ENCODE measurements at regions not wholly inside any gene's neighbourhood (a gene's known extent, or its start where the extent isn't known, plus 50 kb on each side); places are given as distances from the start of the nearest gene placed in this dataset.

GRCh38 chr15:96959501-96959900 lies 629.0 kb downstream of the NR2F2 start:
- intact Hi-C loops (cut with DNase I): no loop called here
- TF ChIP-seq CTCF (IDR thresholded peaks at IDR 0.05): no peak
- no peak for DNase-seq
- Histone ChIP-seq H3K27ac (no peak overlapping the region), H3K36me3 (no peaks in the 10 kb centered on the region), H3K9me3 (no peaks in the 10 kb centered on the region), H3K4me1 (no peaks in the 10 kb centered on the region), H3K27me3 (ENCODE audit: low read depth) (no peaks in the 10 kb centered on the region), H3K4me3 (no peak overlapping the region)
- ATAC-seq: no peak

GRCh38 chr15:96960711-96961480 lies 630.4 kb downstream of the NR2F2 start:
- Histone ChIP-seq H3K27ac (no peak overlapping the region), H3K9me3 (no peaks in the 10 kb centered on the region), H3K4me1 (no peaks in the 10 kb centered on the region), H3K27me3 (ENCODE audit: low read depth) (no peaks in the 10 kb centered on the region), H3K36me3 (no peaks in the 10 kb centered on the region), H3K4me3 (no peak overlapping the region)
- ATAC-seq: no peak
- intact Hi-C loops (cut with DNase I): no loop called here
- DNase-seq: no peak
- TF ChIP-seq CTCF (IDR thresholded peaks at IDR 0.05): no peak

GRCh38 chr15:96966554-96966953 lies 636.1 kb downstream of the NR2F2 start:
- Histone ChIP-seq H3K4me1 (no peaks in the 10 kb centered on the region), H3K4me3 (no peak overlapping the region), H3K36me3 (no peaks in the 10 kb centered on the region), H3K9me3 (no peaks in the 10 kb centered on the region), H3K27me3 (ENCODE audit: low read depth) (no peaks in the 10 kb centered on the region), H3K27ac (no peak overlapping the region)
- TF ChIP-seq CTCF (IDR thresholded peaks at IDR 0.05): no peak
- no peak for ATAC-seq
- DNase-seq: no peak
- intact Hi-C loops (cut with DNase I): no loop called here

- Histone ChIP-seq H3K36me3 (no peaks in the 10 kb centered on the region), H3K27me3 (ENCODE audit: low read depth) (no peaks in the 10 kb centered on the region), H3K9me3 (no peaks in the 10 kb centered on the region), H3K27ac (no peak overlapping the region), H3K4me1 (no peaks in the 10 kb centered on the region), H3K4me3 (no peak overlapping the region)
- DNase-seq (no peak), ATAC-seq (no peak)
- intact Hi-C loops (cut with DNase I): no loop called here
- TF ChIP-seq CTCF (IDR thresholded peaks at IDR 0.05): no peak
Observed at GRCh38 chr15:96969732-96970710, 639.5 kb downstream of the NR2F2 start.

- no peak for DNase-seq
- no peak overlapping the region for H3K4me3 ChIP-seq
Observed at GRCh38 chr15:96972201-96972600, 641.7 kb downstream of the NR2F2 start.

More at GRCh38 chr15:96972201-96972600, 641.7 kb downstream of the NR2F2 start:
- no peak for ATAC-seq
- no peaks in the 10 kb centered on the region for H3K27me3 ChIP-seq (ENCODE audit: low read depth)
- no peak for TF ChIP-seq CTCF (IDR thresholded peaks at IDR 0.05)
- intact Hi-C loops (cut with DNase I): no loop called here
- no peaks in the 10 kb centered on the region for H3K9me3 ChIP-seq
- no peaks in the 10 kb centered on the region for H3K4me1 ChIP-seq
- H3K27ac ChIP-seq: no peak overlapping the region
- H3K36me3 ChIP-seq: no peaks in the 10 kb centered on the region
